Adrenal gland (tissue), 9 donors: ENCODE measurements at regions not wholly inside any gene's neighbourhood (a gene's known extent, or its start where the extent isn't known, plus 50 kb on each side); places are given as distances from the start of the nearest gene placed in this dataset.

Experiments
- DNase-seq, 7 donors: peaks; one replicate each; pipeline ENCODE4 v3.0.0-alpha.2; 2019 to 2020
- H3K27ac ChIP-seq, 5 donors: fragments of 200-600 bp; sonication (generic) in 4 of 5; 1 replicate in 3 of 5; 2 replicates in 2 of 5; pipeline versions ENCODE4 v1.5.1 to v1.8.0; 2016 to 2020; ENCODE audit warnings: mild to moderate bottlenecking in 1 of 5
- H3K27me3 ChIP-seq: fragments of 200-600 bp; 2 replicates; pipeline ENCODE4 v1.8.0; 2021
- H3K36me3 ChIP-seq, 2 donors: fragments of 200-600 bp; replicated peaks in 1 of 2; 1 replicate in 1 of 2; 2 replicates in 1 of 2; pipeline versions ENCODE4 v1.5.1 to v1.8.0; 2018 to 2022
- H3K4me1 ChIP-seq, 2 donors: fragments of 200-600 bp; replicated peaks in 1 of 2; 1 replicate in 1 of 2; 2 replicates in 1 of 2; pipeline versions ENCODE4 v1.5.1 to v1.8.0; 2018 to 2021
- H3K4me3 ChIP-seq, 4 donors: fragments of 200-600 bp; sonication (generic) in 3 of 4; one replicate each; pipeline ENCODE4 v1.5.1; 2016 to 2018
- H3K9me3 ChIP-seq, 3 donors: fragments of 200-600 bp; sonication (generic) in 1 of 3; replicated peaks in 1 of 3; 1 replicate in 2 of 3; 2 replicates in 1 of 3; pipeline versions ENCODE4 v1.5.1 to v1.8.0; 2016 to 2021
- CTCF ChIP-seq, 6 experiments: fragments of 450-650 bp in 4 of 6; fragments of 200-600 bp in 2 of 6; sonication (generic) in 1 of 6; IDR thresholded peaks; 1 replicate in 5 of 6; 2 replicates in 1 of 6; pipeline versions ENCODE4 v1.5.1 to v1.8.0; 2016 to 2021; ENCODE audit warnings: antibody characterized with exemption in 6 of 6, mild to moderate bottlenecking in 2 of 6, moderate library complexity in 1 of 6
- POLR2A ChIP-seq, 2 donors: fragments of 450-650 bp; IDR thresholded peaks; one replicate each; pipeline ENCODE4 v1.6.1; 2017; ENCODE audit warnings: antibody characterized with exemption in 2 of 2, mild to moderate bottlenecking in 2 of 2, moderate library complexity in 1 of 2
- WGBS, 4 donors: extraction: QIAGEN DNeasy Blood & Tissue Kit in 2 of 4; methylation state at CpG; one replicate each; pipeline versions ENCODE4 v1.1.5 to v1.1.7; 2013 to 2017; 5-methylcytosine and 5-hydroxymethylcytosine counted together
- intact Hi-C, 2 donors: fragments of 100-400 bp; cut with DNase I; formaldehyde crosslinking; loops; one replicate each; pipeline versions ENCODE4 v1.14.1 to v1.15.0; 2022 to 2023
- donor health status: healthy with polysubstance abuse.
- donor health status: Bipolar disorder and iron deficiency.
- donor health status: DM: yes; HTN: yes; CAD: no.
- donor health status: DM: no; HTN: no; CAD: no.
- donor health status: DM: no; HTN: no; CAD: no.

DNA sequence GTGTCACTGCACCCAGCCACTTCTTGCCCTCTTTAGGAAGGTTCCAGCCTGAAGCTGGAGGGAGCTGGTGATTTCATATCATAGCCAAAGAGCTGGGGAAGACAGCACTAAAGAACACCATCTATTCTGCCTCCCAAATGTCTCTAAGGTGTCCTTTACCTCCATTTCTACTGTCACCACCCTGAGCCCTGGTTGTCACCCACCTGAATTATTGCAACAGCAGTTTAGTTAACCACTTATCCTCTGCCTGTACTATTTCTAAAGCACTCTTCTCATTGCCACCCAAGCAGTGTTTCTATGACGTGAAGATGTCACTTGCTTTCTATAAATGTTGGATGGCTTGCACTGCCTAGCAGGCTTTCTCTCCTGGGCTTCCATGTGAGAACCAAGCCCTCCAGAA, 69.4 kb upstream of the EED start:
- Histone ChIP-seq H3K27ac (peak overlapping the region in 3 of 5 donors; percentile 67 to 88 (median 84)), H3K27me3 (no peaks in the 10 kb centered on the region), H3K4me3 (no peak overlapping the region), H3K4me1 (peaks cover 17 to 22% of the 10 kb centered on the region in 2 donors), H3K36me3 (no peaks in the 10 kb centered on the region), H3K9me3 (no peaks in the 10 kb centered on the region)
- TF ChIP-seq CTCF (IDR thresholded peaks at IDR 0.05) (no peak), POLR2A (IDR thresholded peaks at IDR 0.05) (no peak)
- 88 to 100% (median 91%) methylated on average over 1 of the region's 1 CpG for WGBS, 4 donors
- intact Hi-C loops, result no loop called here
- DNase-seq, result no peak

DNA sequence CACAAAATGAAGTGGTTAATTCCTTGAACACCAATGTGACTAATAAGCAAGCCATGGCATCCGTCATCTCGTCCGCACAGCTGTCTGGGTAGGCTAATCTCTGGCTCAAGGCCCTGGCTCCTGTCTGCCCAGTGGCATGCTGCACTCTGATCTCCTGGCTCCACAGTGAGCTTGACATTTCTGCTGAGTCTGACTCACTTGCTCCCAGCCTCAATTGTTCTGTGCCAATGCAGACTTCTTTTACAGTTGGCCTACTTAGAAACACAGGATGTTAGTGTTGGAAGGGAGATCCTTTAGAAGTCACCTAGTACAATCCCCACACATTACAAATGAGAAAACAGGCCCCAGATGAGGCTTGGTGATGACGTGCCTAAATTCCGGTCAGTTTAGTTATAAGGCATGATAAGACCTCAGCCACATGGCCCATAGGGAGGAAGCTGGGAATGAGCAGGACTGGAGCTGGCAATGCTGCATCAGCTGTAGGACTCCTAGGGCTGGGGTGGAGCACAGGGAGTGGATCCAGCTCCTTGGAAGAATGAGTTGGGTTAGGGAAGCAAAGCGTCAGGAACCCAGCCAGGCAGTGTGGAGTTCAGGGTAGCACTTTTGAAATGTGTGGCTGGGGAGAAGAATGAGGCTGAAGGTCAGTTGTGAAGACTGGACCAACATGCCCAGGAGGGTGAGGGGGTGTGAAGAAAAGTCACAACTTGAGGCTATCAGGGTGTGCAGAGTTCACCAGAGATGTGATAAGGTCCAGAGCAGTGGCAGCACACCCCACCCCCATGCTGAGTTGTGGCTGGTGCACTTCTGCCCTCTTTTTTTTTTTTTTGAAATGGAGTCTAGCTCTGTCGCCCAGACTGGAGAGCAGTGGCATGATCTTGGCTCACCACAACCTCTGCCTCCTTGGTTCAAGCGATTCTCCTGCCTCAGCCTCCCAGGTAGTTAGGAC, 70.2 kb upstream of the EED start:
- H3K27ac ChIP-seq, result peak overlapping the region in 4 of 5 donors; percentile 67 to 88 (median 78)
- H3K4me1 ChIP-seq, result peaks cover 17 to 22% of the 10 kb centered on the region in 2 donors
- intact Hi-C loops, result no loop called here
- H3K27me3 ChIP-seq, result no peaks in the 10 kb centered on the region
- peak; percentile 85 to 96 (median 95) for DNase-seq
- no peaks in the 10 kb centered on the region for H3K9me3 ChIP-seq
- 30 to 39% (median 37%) methylated on average over 8 of the region's 8 CpGs for WGBS, 4 donors
- no peaks in the 10 kb centered on the region for H3K36me3 ChIP-seq
- TF ChIP-seq CTCF (IDR thresholded peaks at IDR 0.05), result no peak
- TF ChIP-seq POLR2A (IDR thresholded peaks at IDR 0.05), result no peak
- H3K4me3 ChIP-seq, result no peak overlapping the region

DNA sequence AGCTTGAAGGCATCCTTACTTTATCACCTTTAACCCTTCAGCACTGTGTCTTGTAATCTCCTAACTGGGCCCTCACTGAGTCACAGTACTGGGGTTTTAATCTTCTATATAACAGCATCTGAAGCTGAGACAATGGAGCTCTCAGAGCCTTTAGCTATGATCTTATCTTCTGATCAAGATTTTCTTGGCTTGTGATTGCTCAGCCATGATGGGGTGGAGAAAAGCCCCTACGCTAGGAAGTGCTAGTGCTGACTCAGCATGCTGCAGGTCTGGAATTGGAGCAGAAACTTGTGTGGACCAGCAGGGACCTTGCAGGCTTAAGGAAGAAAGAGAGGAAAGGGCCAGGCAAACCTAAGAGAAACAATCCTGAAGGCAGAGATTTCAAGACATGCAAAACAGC, 71.7 kb upstream of the EED start:
- intact Hi-C loops, result no loop called here
- H3K36me3 ChIP-seq, result no peaks in the 10 kb centered on the region
- peaks cover 17 to 22% of the 10 kb centered on the region in 2 donors for H3K4me1 ChIP-seq
- no peak overlapping the region for H3K4me3 ChIP-seq
- WGBS, 4 donors, result 56 to 92% (median 56%) methylated on average over 1 of the region's 1 CpG
- DNase-seq, result no peak
- no peaks in the 10 kb centered on the region for H3K9me3 ChIP-seq
- no peaks in the 10 kb centered on the region for H3K27me3 ChIP-seq
- peak overlapping the region in 1 of 5 donors; percentile 88 for H3K27ac ChIP-seq
- TF ChIP-seq CTCF (IDR thresholded peaks at IDR 0.05) (no peak), POLR2A (IDR thresholded peaks at IDR 0.05) (no peak)

GRCh38 chr11:86171627-86172026, 72.9 kb upstream of the EED start:
- Histone ChIP-seq H3K27ac (no peak overlapping the region), H3K36me3 (no peaks in the 10 kb centered on the region), H3K4me1 (peaks cover 17 to 22% of the 10 kb centered on the region in 2 donors), H3K27me3 (no peaks in the 10 kb centered on the region), H3K9me3 (no peaks in the 10 kb centered on the region), H3K4me3 (no peak overlapping the region)
- WGBS, 4 donors, result 90 to 95% (median 91%) methylated on average over 4 of the region's 4 CpGs
- DNase-seq, result no peak
- TF ChIP-seq POLR2A (IDR thresholded peaks at IDR 0.05), result no peak
- TF ChIP-seq CTCF (IDR thresholded peaks at IDR 0.05), result no peak
- intact Hi-C loops, result no loop called here
